Peyer's patch (tissue), 4 donors: ENCODE measurements at regions not wholly inside any gene's neighbourhood (a gene's known extent, or its start where the extent isn't known, plus 50 kb on each side); places are given as distances from the start of the nearest gene placed in this dataset.

Experiments used
- DNase-seq, 3 donors: peaks; one replicate each; pipeline ENCODE4 v3.0.0-alpha.2; 2017 to 2019
- H3K27ac ChIP-seq, 4 donors: fragments of 200-600 bp; sonication (generic); one replicate each; pipeline ENCODE4 v1.5.1; 2016 to 2019
- H3K27me3 ChIP-seq, 2 donors: fragments of 200-600 bp; sonication (generic); one replicate each; pipeline ENCODE4 v1.5.1; 2019
- H3K36me3 ChIP-seq, 3 donors: fragments of 200-600 bp; sonication (generic); one replicate each; pipeline ENCODE4 v1.5.1; 2016 to 2019
- H3K4me1 ChIP-seq, 4 donors: fragments of 200-600 bp; sonication (generic); one replicate each; pipeline ENCODE4 v1.5.1; 2016 to 2019
- H3K4me3 ChIP-seq, 4 donors: fragments of 200-600 bp; sonication (generic); 1 replicate in 3 of 4; 2 replicates in 1 of 4; pipeline ENCODE4 v1.5.1; 2016 to 2019; ENCODE audit warnings: mild to moderate bottlenecking in 1 of 4
- H3K9me3 ChIP-seq, 4 donors: fragments of 200-600 bp; sonication (generic); one replicate each; pipeline ENCODE4 v1.5.1; 2016 to 2019; ENCODE audit warnings: mild to moderate bottlenecking in 1 of 4
- CTCF ChIP-seq, 6 experiments: fragments of 450-650 bp in 4 of 6; fragments of 200-600 bp in 2 of 6; sonication (generic) in 1 of 6; IDR thresholded peaks; one replicate each; pipeline ENCODE4 v1.5.1; 2017 to 2019; ENCODE audit warnings: antibody characterized with exemption in 6 of 6, mild to moderate bottlenecking in 3 of 6, moderate library complexity in 1 of 6
- POLR2A ChIP-seq, 2 donors: fragments of 450-650 bp; IDR thresholded peaks; one replicate each; pipeline ENCODE4 v1.5.1; 2017; ENCODE audit warnings: antibody characterized with exemption in 2 of 2, mild to moderate bottlenecking in 2 of 2, moderate library complexity in 2 of 2

GRCh38 chr5:1659100-1659981 lies 135.6 kb upstream of the LPCAT1 start:
- Histone ChIP-seq H3K4me1 (no peaks in the 10 kb centered on the region), H3K9me3 (no peaks in the 10 kb centered on the region), H3K27me3 (no peaks in the 10 kb centered on the region), H3K36me3 (no peaks in the 10 kb centered on the region), H3K27ac (no peak overlapping the region), H3K4me3 (no peak overlapping the region)
- TF ChIP-seq CTCF (IDR thresholded peaks at IDR 0.05) (no peak), POLR2A (IDR thresholded peaks at IDR 0.05) (no peak)
- peak in 1 of 3 donors; percentile 6 for DNase-seq

GRCh38 chr5:1658665-1659064 lies 134.9 kb upstream of the LPCAT1 start:
- DNase-seq: no peak
- H3K36me3 ChIP-seq: no peaks in the 10 kb centered on the region
- H3K9me3 ChIP-seq: no peaks in the 10 kb centered on the region
- no peak overlapping the region for H3K4me3 ChIP-seq
- no peak overlapping the region for H3K27ac ChIP-seq
- no peaks in the 10 kb centered on the region for H3K27me3 ChIP-seq
- peaks cover 0 to under 1% (median 0%) of the 10 kb centered on the region in 4 donors for H3K4me1 ChIP-seq
- TF ChIP-seq POLR2A (IDR thresholded peaks at IDR 0.05): no peak
- TF ChIP-seq CTCF (IDR thresholded peaks at IDR 0.05): no peak

GRCh38 chr5:1657161-1657741 lies 133.5 kb upstream of the LPCAT1 start:
- Histone ChIP-seq H3K27ac (no peak overlapping the region), H3K27me3 (peaks cover 0 to 5% of the 10 kb centered on the region in 2 donors), H3K4me1 (peaks cover 0 to 10% (median 4%) of the 10 kb centered on the region in 4 donors), H3K9me3 (no peaks in the 10 kb centered on the region), H3K4me3 (no peak overlapping the region), H3K36me3 (no peaks in the 10 kb centered on the region)
- TF ChIP-seq CTCF (IDR thresholded peaks at IDR 0.05) (no peak), POLR2A (IDR thresholded peaks at IDR 0.05) (no peak)
- peak in 1 of 3 donors; percentile 35 for DNase-seq

GRCh38 chr5:1656271-1656975 lies 132.7 kb upstream of the LPCAT1 start:
- peak in 1 of 3 donors; percentile 22 for DNase-seq
- no peak overlapping the region for H3K27ac ChIP-seq
- H3K36me3 ChIP-seq: no peaks in the 10 kb centered on the region
- no peak overlapping the region for H3K4me3 ChIP-seq
- H3K4me1 ChIP-seq: peaks cover 0 to 10% (median 4%) of the 10 kb centered on the region in 4 donors
- H3K9me3 ChIP-seq: no peaks in the 10 kb centered on the region
- H3K27me3 ChIP-seq: peaks cover 0 to 5% of the 10 kb centered on the region in 2 donors
- TF ChIP-seq CTCF (IDR thresholded peaks at IDR 0.05): no peak
- TF ChIP-seq POLR2A (IDR thresholded peaks at IDR 0.05): no peak

GRCh38 chr5:1655496-1656270 lies 131.9 kb upstream of the LPCAT1 start:
- H3K4me3 ChIP-seq: no peak overlapping the region
- no peak for TF ChIP-seq CTCF (IDR thresholded peaks at IDR 0.05)
- TF ChIP-seq POLR2A (IDR thresholded peaks at IDR 0.05): no peak
- no peaks in the 10 kb centered on the region for H3K36me3 ChIP-seq
- H3K9me3 ChIP-seq: no peaks in the 10 kb centered on the region
- DNase-seq: peak in 1 of 3 donors; percentile 37
- H3K27me3 ChIP-seq: peaks cover 0 to 5% of the 10 kb centered on the region in 2 donors
- H3K4me1 ChIP-seq: peaks cover 0 to 10% (median 4%) of the 10 kb centered on the region in 4 donors
- H3K27ac ChIP-seq: no peak overlapping the region
